ENCODE measurements at regions not wholly inside any gene's neighbourhood (a gene's known extent, or its start where the extent isn't known, plus 50 kb on each side); places are given as distances from the start of the nearest gene placed in this dataset.

DNA sequence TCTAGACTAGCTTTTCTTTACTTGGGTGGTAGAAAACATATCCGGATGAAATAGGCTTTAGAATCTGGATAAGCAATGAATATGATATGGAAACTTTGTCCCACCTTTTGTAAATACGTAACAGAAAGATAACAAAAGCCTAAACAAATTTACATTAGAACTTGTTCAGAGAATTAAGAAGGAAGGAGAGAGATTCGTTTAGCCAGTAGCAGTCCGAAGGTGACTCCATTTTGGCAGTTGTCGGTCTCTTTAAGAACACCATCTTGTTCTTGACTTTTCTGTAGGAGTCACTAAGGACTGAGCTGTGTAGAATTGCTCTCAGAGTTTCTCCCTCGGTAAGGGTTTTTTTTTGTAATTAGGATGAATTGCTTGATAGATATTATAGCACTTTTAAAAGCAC, 475.1 kb downstream of the PCNX1 start:
- H2AFZ ChIP-seq (ENCODE audit: low read length), result no peak overlapping the region
- H3K27me3 ChIP-seq (ENCODE audit: insufficient read depth, low read length), result no peaks in the 10 kb centered on the region
- no peaks in the 10 kb centered on the region; the same call in 1 of the 2 replicates for H3K36me3 ChIP-seq (ENCODE audit: insufficient read depth, low read length)
- no peak overlapping the region for H3K4me2 ChIP-seq (ENCODE audit: low read length)
- H4K20me1 ChIP-seq (ENCODE audit: insufficient read depth, low read length), result no peaks in the 10 kb centered on the region
- H3K4me1 ChIP-seq (ENCODE audit: insufficient read depth, low read length, severe bottlenecking), result no peaks in the 10 kb centered on the region
- H3K9me3 ChIP-seq (ENCODE audit: low read length), result no peaks in the 10 kb centered on the region
- TF ChIP-seq CTCF (IDR thresholded peaks at IDR 0.05; ENCODE audit: low read length) (no peak), EZH2 (IDR thresholded peaks at IDR 0.05; ENCODE audit: borderline replicate concordance, low read length) (no peak)
- no peak overlapping the region for H3K9ac ChIP-seq (ENCODE audit: low read length)
- no peak overlapping the region for H3K4me3 ChIP-seq (ENCODE audit: low read depth, low read length, poor library complexity, severe bottlenecking)
- H3K9me2 ChIP-seq (ENCODE audit: low read depth, low read length), result no peaks in the 10 kb centered on the region
- no peak overlapping the region for H3K27ac ChIP-seq (ENCODE audit: low read depth, low read length, poor library complexity, severe bottlenecking)
- H3K79me2 ChIP-seq (ENCODE audit: insufficient read depth, low read length), result no peaks in the 10 kb centered on the region
- no peaks in the 10 kb centered on the region for H3F3A ChIP-seq (ENCODE audit: insufficient read depth, low read length)

DNA sequence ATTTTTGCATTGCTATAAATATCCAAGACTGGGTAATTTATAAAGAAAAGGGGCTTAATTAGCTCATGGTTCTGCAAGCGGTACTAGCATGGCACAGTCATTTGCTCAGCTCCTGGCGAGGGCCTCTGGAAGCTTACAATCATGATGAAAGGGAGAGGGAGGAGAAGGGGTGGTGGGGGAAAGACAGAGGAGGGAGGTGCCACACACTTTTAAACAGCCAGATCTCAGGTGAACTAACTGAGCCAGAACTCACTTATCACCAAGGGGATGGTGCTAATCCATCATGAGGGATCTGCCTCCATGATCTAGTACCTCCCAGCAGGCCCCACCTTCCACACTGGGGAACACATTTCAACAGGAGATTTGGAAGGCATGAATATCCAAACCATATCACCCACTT, 476.3 kb downstream of the PCNX1 start:
- no peaks in the 10 kb centered on the region for H3K79me2 ChIP-seq (ENCODE audit: insufficient read depth, low read length)
- no peaks in the 10 kb centered on the region for H3K9me2 ChIP-seq (ENCODE audit: low read depth, low read length)
- H4K20me1 ChIP-seq (ENCODE audit: insufficient read depth, low read length), result no peaks in the 10 kb centered on the region
- no peak overlapping the region for H3K4me2 ChIP-seq (ENCODE audit: low read length)
- no peaks in the 10 kb centered on the region; the same call in 1 of the 2 replicates for H3K36me3 ChIP-seq (ENCODE audit: insufficient read depth, low read length)
- H3F3A ChIP-seq (ENCODE audit: insufficient read depth, low read length), result no peaks in the 10 kb centered on the region
- no peaks in the 10 kb centered on the region for H3K9me3 ChIP-seq (ENCODE audit: low read length)
- H3K27me3 ChIP-seq (ENCODE audit: insufficient read depth, low read length), result no peaks in the 10 kb centered on the region
- no peak overlapping the region for H3K9ac ChIP-seq (ENCODE audit: low read length)
- H2AFZ ChIP-seq (ENCODE audit: low read length), result no peak overlapping the region
- H3K4me3 ChIP-seq (ENCODE audit: low read depth, low read length, poor library complexity, severe bottlenecking), result no peak overlapping the region
- no peaks in the 10 kb centered on the region for H3K4me1 ChIP-seq (ENCODE audit: insufficient read depth, low read length, severe bottlenecking)
- H3K27ac ChIP-seq (ENCODE audit: low read depth, low read length, poor library complexity, severe bottlenecking), result no peak overlapping the region
- TF ChIP-seq EZH2 (IDR thresholded peaks at IDR 0.05; ENCODE audit: borderline replicate concordance, low read length) (no peak), CTCF (IDR thresholded peaks at IDR 0.05; ENCODE audit: low read length) (no peak)

- no peak overlapping the region for H3K4me3 ChIP-seq (ENCODE audit: low read depth, low read length, poor library complexity, severe bottlenecking)
- no peaks in the 10 kb centered on the region for H3K4me1 ChIP-seq (ENCODE audit: insufficient read depth, low read length, severe bottlenecking)
- no peaks in the 10 kb centered on the region for H3K27me3 ChIP-seq (ENCODE audit: insufficient read depth, low read length)
- no peak overlapping the region for H3K9ac ChIP-seq (ENCODE audit: low read length)
- no peaks in the 10 kb centered on the region for H3K79me2 ChIP-seq (ENCODE audit: insufficient read depth, low read length)
- TF ChIP-seq EZH2 (IDR thresholded peaks at IDR 0.05; ENCODE audit: borderline replicate concordance, low read length) (no peak), CTCF (IDR thresholded peaks at IDR 0.05; ENCODE audit: low read length) (no peak)
- no peak overlapping the region for H3K27ac ChIP-seq (ENCODE audit: low read depth, low read length, poor library complexity, severe bottlenecking)
- H2AFZ ChIP-seq (ENCODE audit: low read length), result no peak overlapping the region
- H3F3A ChIP-seq (ENCODE audit: insufficient read depth, low read length), result no peaks in the 10 kb centered on the region
- no peaks in the 10 kb centered on the region for H3K9me3 ChIP-seq (ENCODE audit: low read length)
- no peaks in the 10 kb centered on the region; the same call in 1 of the 2 replicates for H3K36me3 ChIP-seq (ENCODE audit: insufficient read depth, low read length)
- H3K4me2 ChIP-seq (ENCODE audit: low read length), result no peak overlapping the region
- H4K20me1 ChIP-seq (ENCODE audit: insufficient read depth, low read length), result no peaks in the 10 kb centered on the region
- no peaks in the 10 kb centered on the region for H3K9me2 ChIP-seq (ENCODE audit: low read depth, low read length)
These were observed 477.0 kb downstream of the PCNX1 start for GRCh38 chr14:71384007-71384845.

All from OCI-LY1 (cell line).